HEK293 (cell line): ENCODE measurements at regions not wholly inside any gene's neighbourhood (a gene's known extent, or its start where the extent isn't known, plus 50 kb on each side); places are given as distances from the start of the nearest gene placed in this dataset.

Experiments used
- CTCF ChIA-PET: fragments of 350-600 bp; formaldehyde crosslinking; extraction: SDS; loops from one replicate; lab custom pipeline; 2021; ENCODE audit warnings: antibody characterized with exemption; lab: Yijun Ruan, JAX
- POLR2A ChIA-PET: fragments of 300-600 bp; formaldehyde crosslinking; extraction: SDS; loops from one replicate; lab custom pipeline; 2020; ENCODE audit warnings: antibody characterized with exemption, inconsistent platforms; lab: Yijun Ruan, JAX
- H3K27ac ChIP-seq: fragments of 200-500 bp; sonication (Bioruptor generic); 2 replicates; pipeline ENCODE4 v1.5.1; 2014; ENCODE audit warnings: low read depth, low read length, control low read depth, inconsistent platforms; ENCODE audit errors: extremely low read depth
- H3K36me3 ChIP-seq, 2 experiments: fragments of 200-500 bp in 1 of 2; sonication (Bioruptor generic) in 1 of 2; 1 replicate in 1 of 2; 2 replicates in 1 of 2; pipeline ENCODE4 v1.5.1; 2014 to 2017; ENCODE audit warnings: inconsistent platforms in 2 of 2, low read length in 2 of 2; ENCODE audit not compliant: control insufficient read depth in 2 of 2, insufficient read depth in 1 of 2
- H3K4me1 ChIP-seq: fragments of 200-500 bp; sonication (Bioruptor generic); 2 replicates; pipeline ENCODE4 v1.5.1; 2014; ENCODE audit warnings: mild to moderate bottlenecking, low read length, inconsistent platforms; ENCODE audit not compliant: control insufficient read depth, insufficient read depth
- H3K4me3 ChIP-seq: 2 replicates; pipeline ENCODE4 v1.5.1; 2011; ENCODE audit warnings: low read depth, mild to moderate bottlenecking, control low read depth, low read length, moderate library complexity
- H3K9me3 ChIP-seq: fragments of 200-500 bp; sonication (Bioruptor generic); 2 replicates; pipeline ENCODE4 v1.5.1; 2014; ENCODE audit warnings: low read depth, low read length, inconsistent platforms; ENCODE audit not compliant: control insufficient read depth, insufficient read depth
- IKZF3 ChIP-seq: fragments of 450-650 bp; IDR thresholded peaks from 2 replicates; pipeline ENCODE4 v1.5.0; 2018; ENCODE audit warnings: missing biosample characterization, mild to moderate bottlenecking, missing genetic modification characterization, moderate library complexity
- ZFP3 ChIP-seq: fragments of 450-650 bp; formaldehyde crosslinking; IDR thresholded peaks from 2 replicates; pipeline ENCODE4 v1.5.1; 2016; ENCODE audit warnings: low read depth, missing biosample characterization, missing genetic modification characterization
- ZNF239 ChIP-seq: fragments of 450-650 bp; formaldehyde crosslinking; IDR thresholded peaks from 2 replicates; pipeline ENCODE4 v1.5.1; 2016; ENCODE audit warnings: missing biosample characterization, missing genetic modification characterization
- ZNF324 ChIP-seq: fragments of 450-650 bp; formaldehyde crosslinking; IDR thresholded peaks from 2 replicates; pipeline ENCODE4 v1.5.1; 2016; ENCODE audit warnings: missing biosample characterization, missing genetic modification characterization
- ZNF391 ChIP-seq: fragments of 450-650 bp; formaldehyde crosslinking; IDR thresholded peaks from 2 replicates; pipeline ENCODE4 v1.5.1; 2016; ENCODE audit warnings: low read depth, missing biosample characterization, missing genetic modification characterization, borderline replicate concordance
- ZNF521 ChIP-seq: fragments of 450-650 bp; formaldehyde crosslinking; IDR thresholded peaks from 2 replicates; pipeline ENCODE4 v1.5.1; 2017; ENCODE audit warnings: missing biosample characterization, mild to moderate bottlenecking, missing genetic modification characterization
- ZNF555 ChIP-seq: fragments of 450-650 bp; formaldehyde crosslinking; conservative IDR thresholded peaks from 2 replicates; pipeline ENCODE4 v1.5.1; 2017; ENCODE audit warnings: missing biosample characterization, mild to moderate bottlenecking, missing genetic modification characterization, inconsistent platforms
- ZNF600 ChIP-seq: fragments of 450-650 bp; formaldehyde crosslinking; IDR thresholded peaks from 2 replicates; pipeline ENCODE4 v1.5.1; 2016; ENCODE audit warnings: missing biosample characterization, missing genetic modification characterization
- ZNF654 ChIP-seq: fragments of 450-650 bp; formaldehyde crosslinking; IDR thresholded peaks from 2 replicates; pipeline ENCODE4 v1.5.1; 2016; ENCODE audit warnings: low read depth, missing biosample characterization, missing genetic modification characterization
- ZNF664 ChIP-seq: fragments of 450-650 bp; formaldehyde crosslinking; IDR thresholded peaks from 2 replicates; pipeline ENCODE4 v1.5.1; 2016; ENCODE audit warnings: missing biosample characterization, missing genetic modification characterization
- ZSCAN23 ChIP-seq: fragments of 450-650 bp; formaldehyde crosslinking; IDR thresholded peaks from 2 replicates; pipeline ENCODE4 v1.5.1; 2016; ENCODE audit warnings: missing biosample characterization, missing genetic modification characterization
- TF ChIP-seq, protein P1 (sequence below): fragments of 450-650 bp; formaldehyde crosslinking; IDR thresholded peaks from 2 replicates; pipeline ENCODE4 v1.5.1; 2016; ENCODE audit warnings: missing biosample characterization, missing genetic modification characterization, borderline replicate concordance
- TF ChIP-seq, protein P2 (sequence below): fragments of 450-650 bp; formaldehyde crosslinking; IDR thresholded peaks from 2 replicates; pipeline ENCODE4 v1.5.1; 2016; ENCODE audit warnings: missing biosample characterization, missing genetic modification characterization
- TF ChIP-seq, protein P3 (sequence below): fragments of 450-650 bp; formaldehyde crosslinking; IDR thresholded peaks from 2 replicates; pipeline ENCODE4 v1.5.1; 2016; ENCODE audit warnings: missing biosample characterization, missing genetic modification characterization
- TF ChIP-seq, protein P4 (sequence below): fragments of 450-650 bp; formaldehyde crosslinking; IDR thresholded peaks from 2 replicates; pipeline ENCODE4 v1.5.1; 2016; ENCODE audit warnings: missing biosample characterization, missing genetic modification characterization
- TF ChIP-seq, protein P5 (sequence below): fragments of 450-650 bp; formaldehyde crosslinking; IDR thresholded peaks from 2 replicates; pipeline ENCODE4 v1.5.1; 2016; ENCODE audit warnings: missing biosample characterization, missing genetic modification characterization

DNA sequence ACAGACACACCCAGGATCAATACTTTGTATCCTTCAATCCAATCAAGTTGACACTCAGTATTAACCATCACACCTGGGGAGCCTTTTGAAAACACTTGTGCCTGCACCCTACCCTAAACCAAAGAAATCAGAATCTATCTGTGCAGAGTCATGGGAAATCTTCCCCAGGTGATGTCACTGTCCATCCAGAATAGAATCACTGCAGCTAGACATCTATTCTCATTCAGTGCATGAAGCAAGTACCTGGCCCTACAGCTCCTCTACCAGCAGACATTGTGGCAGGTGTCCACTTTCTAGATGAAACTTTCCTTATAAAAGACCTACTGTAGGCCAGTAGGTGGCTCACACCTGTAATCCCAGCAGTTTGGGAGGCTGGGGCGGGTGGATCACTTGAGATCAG is 262.4 kb upstream of the MARCKS start:
- H3K4me1 ChIP-seq, result peaks cover 24% of the 10 kb centered on the region
- no peaks in the 10 kb centered on the region for H3K9me3 ChIP-seq
- no peak overlapping the region for H3K27ac ChIP-seq
- CTCF ChIA-PET, result interaction anchor here (0.7 kb wide), 1 partner anchor 498 kb away, joined by 3 read pairs; no protein-coding TSS in a partner anchor
- TF ChIP-seq ZNF654, result peak; percentile 15; the same call in 1 of the 2 replicates
- TF ChIP-seq, protein P1, sequence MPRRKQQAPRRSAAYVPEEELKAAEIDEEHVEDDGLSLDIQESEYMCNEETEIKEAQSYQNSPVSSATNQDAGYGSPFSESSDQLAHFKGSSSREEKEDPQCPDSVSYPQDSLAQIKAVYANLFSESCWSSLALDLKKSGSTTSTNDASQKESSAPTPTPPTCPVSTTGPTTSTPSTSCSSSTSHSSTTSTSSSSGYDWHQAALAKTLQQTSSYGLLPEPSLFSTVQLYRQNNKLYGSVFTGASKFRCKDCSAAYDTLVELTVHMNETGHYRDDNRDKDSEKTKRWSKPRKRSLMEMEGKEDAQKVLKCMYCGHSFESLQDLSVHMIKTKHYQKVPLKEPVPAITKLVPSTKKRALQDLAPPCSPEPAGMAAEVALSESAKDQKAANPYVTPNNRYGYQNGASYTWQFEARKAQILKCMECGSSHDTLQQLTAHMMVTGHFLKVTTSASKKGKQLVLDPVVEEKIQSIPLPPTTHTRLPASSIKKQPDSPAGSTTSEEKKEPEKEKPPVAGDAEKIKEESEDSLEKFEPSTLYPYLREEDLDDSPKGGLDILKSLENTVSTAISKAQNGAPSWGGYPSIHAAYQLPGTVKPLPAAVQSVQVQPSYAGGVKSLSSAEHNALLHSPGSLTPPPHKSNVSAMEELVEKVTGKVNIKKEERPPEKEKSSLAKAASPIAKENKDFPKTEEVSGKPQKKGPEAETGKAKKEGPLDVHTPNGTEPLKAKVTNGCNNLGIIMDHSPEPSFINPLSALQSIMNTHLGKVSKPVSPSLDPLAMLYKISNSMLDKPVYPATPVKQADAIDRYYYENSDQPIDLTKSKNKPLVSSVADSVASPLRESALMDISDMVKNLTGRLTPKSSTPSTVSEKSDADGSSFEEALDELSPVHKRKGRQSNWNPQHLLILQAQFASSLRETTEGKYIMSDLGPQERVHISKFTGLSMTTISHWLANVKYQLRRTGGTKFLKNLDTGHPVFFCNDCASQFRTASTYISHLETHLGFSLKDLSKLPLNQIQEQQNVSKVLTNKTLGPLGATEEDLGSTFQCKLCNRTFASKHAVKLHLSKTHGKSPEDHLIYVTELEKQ, result no peak
- POLR2A ChIA-PET, result no interaction called here
- H3K36me3 ChIP-seq, result no peaks in the 10 kb centered on the region
- H3K4me3 ChIP-seq, result no peak overlapping the region

DNA sequence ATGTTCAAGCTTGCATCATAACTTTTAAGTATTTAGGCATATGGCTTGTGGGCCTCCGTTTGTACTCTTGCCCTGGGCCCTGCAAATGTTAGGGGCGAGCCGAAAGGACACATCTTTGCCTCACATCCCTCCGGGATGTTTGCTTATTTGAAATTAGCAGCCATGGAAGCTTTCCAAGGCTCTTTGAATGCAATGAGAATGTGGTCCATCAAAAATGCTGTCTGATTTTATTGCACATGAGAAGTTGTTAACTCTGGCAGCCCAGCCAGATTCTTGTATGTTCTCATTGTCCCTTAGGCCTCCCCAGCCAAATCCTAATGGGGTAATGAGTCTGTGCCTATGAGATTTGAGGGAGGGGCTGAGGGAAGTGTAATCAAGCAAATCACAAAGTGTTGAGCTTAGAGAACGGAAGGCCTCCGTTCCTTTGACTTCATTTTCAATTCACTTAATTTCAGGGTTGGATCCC is 261.2 kb upstream of the MARCKS start:
- H3K36me3 ChIP-seq, result no peaks in the 10 kb centered on the region
- ChIA-PET CTCF (no interaction called here), POLR2A (no interaction called here)
- H3K4me3 ChIP-seq, result no peak overlapping the region
- H3K4me1 ChIP-seq, result peaks cover 21% of the 10 kb centered on the region
- no peaks in the 10 kb centered on the region for H3K9me3 ChIP-seq
- no peak overlapping the region; the same call in 1 of the 2 replicates for H3K27ac ChIP-seq
- TF ChIP-seq ZSCAN23 (tag by site-specific recombination) (no peak), ZFP3 (no peak), ZNF324 (tag by site-specific recombination) (no peak), IKZF3 (tag by site-specific recombination) (no peak), ZNF600 (tag by site-specific recombination) (no peak), ZNF664 (tag by site-specific recombination) (no peak), ZNF239 (no peak), ZNF391 (tag by site-specific recombination) (no peak), ZNF521 (tag by site-specific recombination) (no peak), ZNF555 (tag by site-specific recombination) (no peak)
- TF ChIP-seq, protein P2, sequence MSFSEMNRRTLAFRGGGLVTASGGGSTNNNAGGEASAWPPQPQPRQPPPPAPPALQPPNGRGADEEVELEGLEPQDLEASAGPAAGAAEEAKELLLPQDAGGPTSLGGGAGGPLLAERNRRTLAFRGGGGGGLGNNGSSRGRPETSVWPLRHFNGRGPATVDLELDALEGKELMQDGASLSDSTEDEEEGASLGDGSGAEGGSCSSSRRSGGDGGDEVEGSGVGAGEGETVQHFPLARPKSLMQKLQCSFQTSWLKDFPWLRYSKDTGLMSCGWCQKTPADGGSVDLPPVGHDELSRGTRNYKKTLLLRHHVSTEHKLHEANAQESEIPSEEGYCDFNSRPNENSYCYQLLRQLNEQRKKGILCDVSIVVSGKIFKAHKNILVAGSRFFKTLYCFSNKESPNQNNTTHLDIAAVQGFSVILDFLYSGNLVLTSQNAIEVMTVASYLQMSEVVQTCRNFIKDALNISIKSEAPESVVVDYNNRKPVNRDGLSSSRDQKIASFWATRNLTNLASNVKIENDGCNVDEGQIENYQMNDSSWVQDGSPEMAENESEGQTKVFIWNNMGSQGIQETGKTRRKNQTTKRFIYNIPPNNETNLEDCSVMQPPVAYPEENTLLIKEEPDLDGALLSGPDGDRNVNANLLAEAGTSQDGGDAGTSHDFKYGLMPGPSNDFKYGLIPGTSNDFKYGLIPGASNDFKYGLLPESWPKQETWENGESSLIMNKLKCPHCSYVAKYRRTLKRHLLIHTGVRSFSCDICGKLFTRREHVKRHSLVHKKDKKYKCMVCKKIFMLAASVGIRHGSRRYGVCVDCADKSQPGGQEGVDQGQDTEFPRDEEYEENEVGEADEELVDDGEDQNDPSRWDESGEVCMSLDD (tag by site-specific recombination), result no peak
- TF ChIP-seq, protein P3, sequence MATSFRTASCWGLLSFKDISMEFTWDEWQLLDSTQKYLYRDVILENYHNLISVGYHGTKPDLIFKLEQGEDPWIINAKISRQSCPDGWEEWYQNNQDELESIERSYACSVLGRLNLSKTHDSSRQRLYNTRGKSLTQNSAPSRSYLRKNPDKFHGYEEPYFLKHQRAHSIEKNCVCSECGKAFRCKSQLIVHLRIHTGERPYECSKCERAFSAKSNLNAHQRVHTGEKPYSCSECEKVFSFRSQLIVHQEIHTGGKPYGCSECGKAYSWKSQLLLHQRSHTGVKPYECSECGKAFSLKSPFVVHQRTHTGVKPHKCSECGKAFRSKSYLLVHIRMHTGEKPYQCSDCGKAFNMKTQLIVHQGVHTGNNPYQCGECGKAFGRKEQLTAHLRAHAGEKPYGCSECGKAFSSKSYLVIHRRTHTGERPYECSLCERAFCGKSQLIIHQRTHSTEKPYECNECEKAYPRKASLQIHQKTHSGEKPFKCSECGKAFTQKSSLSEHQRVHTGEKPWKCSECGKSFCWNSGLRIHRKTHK (tag by site-specific recombination), result no peak
- TF ChIP-seq, protein P4, sequence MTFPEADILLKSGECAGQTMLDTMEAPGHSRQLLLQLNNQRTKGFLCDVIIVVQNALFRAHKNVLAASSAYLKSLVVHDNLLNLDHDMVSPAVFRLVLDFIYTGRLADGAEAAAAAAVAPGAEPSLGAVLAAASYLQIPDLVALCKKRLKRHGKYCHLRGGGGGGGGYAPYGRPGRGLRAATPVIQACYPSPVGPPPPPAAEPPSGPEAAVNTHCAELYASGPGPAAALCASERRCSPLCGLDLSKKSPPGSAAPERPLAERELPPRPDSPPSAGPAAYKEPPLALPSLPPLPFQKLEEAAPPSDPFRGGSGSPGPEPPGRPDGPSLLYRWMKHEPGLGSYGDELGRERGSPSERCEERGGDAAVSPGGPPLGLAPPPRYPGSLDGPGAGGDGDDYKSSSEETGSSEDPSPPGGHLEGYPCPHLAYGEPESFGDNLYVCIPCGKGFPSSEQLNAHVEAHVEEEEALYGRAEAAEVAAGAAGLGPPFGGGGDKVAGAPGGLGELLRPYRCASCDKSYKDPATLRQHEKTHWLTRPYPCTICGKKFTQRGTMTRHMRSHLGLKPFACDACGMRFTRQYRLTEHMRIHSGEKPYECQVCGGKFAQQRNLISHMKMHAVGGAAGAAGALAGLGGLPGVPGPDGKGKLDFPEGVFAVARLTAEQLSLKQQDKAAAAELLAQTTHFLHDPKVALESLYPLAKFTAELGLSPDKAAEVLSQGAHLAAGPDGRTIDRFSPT, result no peak
- TF ChIP-seq, protein P5, sequence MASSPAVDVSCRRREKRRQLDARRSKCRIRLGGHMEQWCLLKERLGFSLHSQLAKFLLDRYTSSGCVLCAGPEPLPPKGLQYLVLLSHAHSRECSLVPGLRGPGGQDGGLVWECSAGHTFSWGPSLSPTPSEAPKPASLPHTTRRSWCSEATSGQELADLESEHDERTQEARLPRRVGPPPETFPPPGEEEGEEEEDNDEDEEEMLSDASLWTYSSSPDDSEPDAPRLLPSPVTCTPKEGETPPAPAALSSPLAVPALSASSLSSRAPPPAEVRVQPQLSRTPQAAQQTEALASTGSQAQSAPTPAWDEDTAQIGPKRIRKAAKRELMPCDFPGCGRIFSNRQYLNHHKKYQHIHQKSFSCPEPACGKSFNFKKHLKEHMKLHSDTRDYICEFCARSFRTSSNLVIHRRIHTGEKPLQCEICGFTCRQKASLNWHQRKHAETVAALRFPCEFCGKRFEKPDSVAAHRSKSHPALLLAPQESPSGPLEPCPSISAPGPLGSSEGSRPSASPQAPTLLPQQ (tag by site-specific recombination), result no peak
